Tibial nerve (tissue), 4 donors: ENCODE measurements at regions not wholly inside any gene's neighbourhood (a gene's known extent, or its start where the extent isn't known, plus 50 kb on each side); places are given as distances from the start of the nearest gene placed in this dataset.

Source experiments
- EP300 ChIP-seq, 2 donors: sonication (generic); formaldehyde crosslinking; IDR thresholded peaks; one replicate each; pipeline ENCODE4 v1.6.1; 2017; ENCODE audit warnings: antibody characterized with exemption in 2 of 2, mild to moderate bottlenecking in 1 of 2
- POLR2A ChIP-seq, 2 donors: fragments of 450-650 bp; IDR thresholded peaks; one replicate each; pipeline ENCODE4 v1.6.1; 2017; ENCODE audit warnings: antibody characterized with exemption in 2 of 2, mild to moderate bottlenecking in 2 of 2, moderate library complexity in 2 of 2
- TF ChIP-seq, protein P1 (sequence below), 5 experiments: fragments of 200-600 bp in 3 of 5; fragments of 450-650 bp in 2 of 5; sonication (generic) in 3 of 5; IDR thresholded peaks; one replicate each; pipeline ENCODE4 v1.5.1; 2016 to 2019; ENCODE audit warnings: antibody characterized with exemption in 5 of 5, mild to moderate bottlenecking in 3 of 5, moderate library complexity in 2 of 5

DNA sequence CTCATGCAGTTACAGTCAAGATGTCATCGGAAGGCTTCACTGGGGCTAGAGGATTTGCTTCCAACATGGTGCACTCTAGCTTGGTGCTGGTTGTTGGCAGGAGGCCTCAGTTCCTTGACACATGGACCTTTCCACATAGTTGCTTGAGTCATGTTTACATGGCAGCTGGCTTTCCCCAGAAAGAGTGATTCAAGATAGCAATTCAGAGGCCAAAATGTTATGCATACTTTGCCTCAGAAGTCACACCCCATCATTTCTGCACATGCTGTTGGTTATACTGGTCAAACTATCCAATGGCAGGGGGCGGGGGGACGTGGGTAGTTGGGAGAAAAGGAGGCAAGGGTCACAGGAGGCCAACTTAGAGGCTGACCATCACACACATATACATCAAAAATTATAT, 58.7 kb downstream of the FOXB1 start:
- TF ChIP-seq, protein P1, sequence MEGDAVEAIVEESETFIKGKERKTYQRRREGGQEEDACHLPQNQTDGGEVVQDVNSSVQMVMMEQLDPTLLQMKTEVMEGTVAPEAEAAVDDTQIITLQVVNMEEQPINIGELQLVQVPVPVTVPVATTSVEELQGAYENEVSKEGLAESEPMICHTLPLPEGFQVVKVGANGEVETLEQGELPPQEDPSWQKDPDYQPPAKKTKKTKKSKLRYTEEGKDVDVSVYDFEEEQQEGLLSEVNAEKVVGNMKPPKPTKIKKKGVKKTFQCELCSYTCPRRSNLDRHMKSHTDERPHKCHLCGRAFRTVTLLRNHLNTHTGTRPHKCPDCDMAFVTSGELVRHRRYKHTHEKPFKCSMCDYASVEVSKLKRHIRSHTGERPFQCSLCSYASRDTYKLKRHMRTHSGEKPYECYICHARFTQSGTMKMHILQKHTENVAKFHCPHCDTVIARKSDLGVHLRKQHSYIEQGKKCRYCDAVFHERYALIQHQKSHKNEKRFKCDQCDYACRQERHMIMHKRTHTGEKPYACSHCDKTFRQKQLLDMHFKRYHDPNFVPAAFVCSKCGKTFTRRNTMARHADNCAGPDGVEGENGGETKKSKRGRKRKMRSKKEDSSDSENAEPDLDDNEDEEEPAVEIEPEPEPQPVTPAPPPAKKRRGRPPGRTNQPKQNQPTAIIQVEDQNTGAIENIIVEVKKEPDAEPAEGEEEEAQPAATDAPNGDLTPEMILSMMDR (IDR thresholded peaks at IDR 0.05): no peak
- TF ChIP-seq EP300 (IDR thresholded peaks at IDR 0.05) (no peak), POLR2A (IDR thresholded peaks at IDR 0.05) (no peak)
